Amniotic epithelial cell (primary cell): ENCODE measurements at regions not wholly inside any gene's neighbourhood (a gene's known extent, or its start where the extent isn't known, plus 50 kb on each side); places are given as distances from the start of the nearest gene placed in this dataset.

ENCODE experiments used
- DNase-seq: peaks from one replicate; pipeline ENCODE4 v3.0.0-alpha.2; 2010; ENCODE audit warnings: low read depth

GRCh38 chr4:155514628-155515027 is 137.9 kb upstream of the MAP9 start:
- no peak for DNase-seq

- no peak for DNase-seq
Observed at GRCh38 chr4:155512817-155513216, 136.1 kb upstream of the MAP9 start.

DNA sequence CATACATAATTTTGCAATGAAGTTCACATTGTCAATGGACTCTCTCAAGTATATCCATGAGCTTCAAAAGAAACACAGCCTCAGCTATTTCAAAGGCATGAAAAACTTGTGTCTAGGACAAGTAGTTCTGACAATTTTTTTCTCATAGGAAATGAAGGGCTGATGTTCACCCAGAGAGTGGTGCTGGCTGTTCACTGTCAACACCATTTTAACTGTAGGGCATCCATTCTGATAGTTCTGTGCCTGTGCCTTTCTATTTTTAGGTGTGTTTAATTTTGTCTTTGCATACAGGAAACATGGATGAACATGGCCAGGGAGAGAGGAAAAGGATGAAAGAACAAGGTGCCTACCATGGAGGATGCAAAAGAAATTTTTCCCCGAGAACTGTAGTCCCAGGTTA is 135.3 kb upstream of the MAP9 start:
- DNase-seq, result no peak

GRCh38 chr4:155510771-155511170 is 134.0 kb upstream of the MAP9 start:
- no peak for DNase-seq

GRCh38 chr4:155509555-155509954 is 132.8 kb upstream of the MAP9 start:
- peak; percentile 53 for DNase-seq

GRCh38 chr4:155506745-155507144 is 130.0 kb upstream of the MAP9 start:
- no peak for DNase-seq

DNA sequence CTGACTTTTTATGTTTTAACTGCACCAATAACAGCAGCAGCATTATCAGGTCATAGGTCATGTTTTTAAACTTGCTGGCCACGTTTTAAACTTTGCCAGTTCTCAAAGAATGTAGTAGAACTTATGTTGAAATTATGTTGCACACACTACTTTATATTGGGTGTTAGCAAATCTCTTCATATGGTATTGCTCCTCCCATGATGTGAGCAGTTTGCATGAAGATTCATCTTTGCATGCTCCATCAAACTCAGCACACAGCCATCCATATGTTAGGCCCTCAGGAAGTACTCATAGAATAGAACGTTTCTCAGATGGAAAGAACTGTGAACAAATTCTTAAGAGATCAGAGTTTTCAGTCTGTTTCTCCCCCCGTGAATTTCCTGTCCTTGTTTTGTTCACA is 128.6 kb upstream of the MAP9 start:
- no peak for DNase-seq

DNA sequence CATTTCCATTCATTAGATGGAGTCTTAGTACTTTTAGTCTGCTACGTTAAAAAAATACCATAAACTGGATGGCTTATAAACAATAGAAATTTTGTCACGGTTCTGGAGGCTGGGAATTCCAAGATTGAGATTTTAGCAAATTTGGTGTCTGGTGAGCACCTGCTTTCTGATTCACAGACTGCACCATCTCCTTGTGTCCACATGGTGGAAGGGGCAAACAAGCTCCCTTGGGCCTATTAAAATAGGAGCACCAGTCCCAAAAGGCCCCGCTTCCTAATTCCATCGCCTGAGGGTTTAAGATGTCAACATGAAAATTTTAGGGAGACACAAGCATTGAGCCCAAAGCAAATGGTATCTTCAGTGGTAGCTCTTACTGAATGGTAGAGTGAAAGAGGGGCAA is 120.5 kb upstream of the MAP9 start:
- no peak for DNase-seq

DNA sequence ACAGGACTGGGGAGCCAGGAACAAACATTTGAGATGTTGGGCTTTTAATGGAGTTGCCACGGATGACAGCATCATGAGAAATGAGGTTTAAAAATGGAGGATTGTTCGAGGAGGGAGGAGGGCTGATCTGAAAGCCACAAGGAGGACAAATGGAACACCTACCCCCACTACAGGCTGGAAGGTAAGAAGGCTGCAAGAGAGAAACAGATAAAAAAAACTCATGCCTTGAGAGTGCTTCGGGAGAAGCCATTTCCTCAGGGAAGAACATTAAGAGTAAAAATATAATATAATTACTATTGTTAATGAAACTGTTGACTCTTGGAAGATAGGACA is 119.5 kb upstream of the MAP9 start:
- DNase-seq, result no peak

GRCh38 chr4:155495572-155496293 is 119.0 kb upstream of the MAP9 start:
- no peak for DNase-seq

DNA sequence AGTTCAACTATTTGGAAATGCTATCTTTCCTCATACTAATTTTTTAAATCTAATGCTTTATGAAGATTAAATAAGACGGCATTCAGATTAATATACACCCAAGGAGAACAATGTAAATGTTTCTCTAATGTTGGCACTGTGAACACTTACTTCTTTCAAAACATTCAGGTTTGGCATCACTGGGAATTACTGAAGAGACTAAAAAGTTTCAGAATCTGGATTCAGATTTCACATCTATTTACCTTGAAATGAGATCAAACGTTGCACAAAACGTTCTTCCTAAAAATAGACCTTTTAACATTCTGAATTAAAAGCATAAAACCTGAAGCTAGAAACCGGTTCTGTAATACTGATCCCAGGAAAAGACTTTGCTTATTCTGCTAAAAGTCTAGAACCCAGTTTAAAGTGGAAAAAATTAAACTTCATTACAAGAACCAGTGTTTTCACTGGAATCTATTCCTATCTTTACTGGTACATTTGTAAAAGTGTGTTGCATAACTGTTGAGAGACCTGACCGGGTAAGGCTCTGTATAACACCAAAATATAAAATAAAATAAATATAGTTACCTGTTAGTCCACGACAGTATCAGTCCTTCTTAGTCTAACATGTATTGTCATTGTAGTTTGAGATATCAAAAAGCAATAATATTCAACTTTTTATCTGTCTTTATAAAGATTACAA is 117.4 kb upstream of the MAP9 start:
- no peak for DNase-seq

GRCh38 chr4:155491336-155492120 is 114.8 kb upstream of the MAP9 start:
- DNase-seq, result peak; percentile 30

- peak; percentile 80 for DNase-seq
Observed at GRCh38 chr4:155489271-155489670, 112.5 kb upstream of the MAP9 start.

- DNase-seq, result peak; percentile 11
Observed at GRCh38 chr4:155488691-155489090, 111.9 kb upstream of the MAP9 start.

DNA sequence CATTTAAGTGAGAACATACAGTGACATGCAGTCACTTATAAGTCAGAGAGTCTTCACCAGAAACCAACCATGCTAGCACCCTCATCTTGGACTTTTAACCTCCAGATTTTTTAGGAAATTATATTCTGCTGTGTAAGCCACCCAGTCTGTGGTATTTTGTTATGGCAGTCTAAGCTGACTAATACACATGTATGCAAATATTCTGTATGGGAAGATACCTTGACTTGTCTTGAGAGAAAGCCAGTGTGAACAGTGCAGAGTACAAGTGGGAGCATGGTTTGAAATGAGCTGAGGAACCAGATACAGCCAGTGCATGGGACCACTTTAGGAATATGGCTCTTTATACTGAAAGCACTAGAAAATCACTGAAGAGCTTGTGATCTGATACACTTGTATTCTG is 110.4 kb upstream of the MAP9 start:
- DNase-seq, result no peak

GRCh38 chr4:155481150-155481549 is 104.4 kb upstream of the MAP9 start:
- DNase-seq, result no peak

DNA sequence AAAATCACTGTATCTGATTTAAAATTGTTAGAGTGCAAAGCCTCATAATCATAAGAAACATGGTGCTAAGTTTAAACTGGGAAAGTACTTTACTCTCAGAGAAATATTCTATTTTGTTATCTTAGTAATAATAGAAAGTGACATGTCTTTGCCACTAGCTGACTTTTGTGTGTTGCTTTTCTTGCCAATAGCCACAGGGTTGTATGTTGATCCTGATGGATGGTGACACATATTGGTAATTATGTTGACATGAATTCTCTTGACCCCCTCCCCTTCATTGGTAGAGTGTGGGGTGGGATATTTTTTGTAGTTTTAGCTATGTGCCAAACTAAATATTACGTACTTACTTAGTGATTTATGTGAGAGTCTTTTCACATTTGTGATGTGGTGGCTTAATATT is 103.1 kb upstream of the MAP9 start:
- DNase-seq, result no peak

- DNase-seq, result peak; percentile 11
Observed at GRCh38 chr4:155478336-155478835, 101.6 kb upstream of the MAP9 start.

GRCh38 chr4:155474758-155475157 is 98.0 kb upstream of the MAP9 start:
- DNase-seq, result no peak

GRCh38 chr4:155473420-155474095 is 96.8 kb upstream of the MAP9 start:
- no peak for DNase-seq

- no peak for DNase-seq
Observed at GRCh38 chr4:155468282-155468681, 91.5 kb upstream of the MAP9 start.

GRCh38 chr4:155450676-155451075 is 73.9 kb upstream of the MAP9 start:
- DNase-seq, result no peak
